ENCODE measurements at regions not wholly inside any gene's neighbourhood (a gene's known extent, or its start where the extent isn't known, plus 50 kb on each side); places are given as distances from the start of the nearest gene placed in this dataset.

DNA sequence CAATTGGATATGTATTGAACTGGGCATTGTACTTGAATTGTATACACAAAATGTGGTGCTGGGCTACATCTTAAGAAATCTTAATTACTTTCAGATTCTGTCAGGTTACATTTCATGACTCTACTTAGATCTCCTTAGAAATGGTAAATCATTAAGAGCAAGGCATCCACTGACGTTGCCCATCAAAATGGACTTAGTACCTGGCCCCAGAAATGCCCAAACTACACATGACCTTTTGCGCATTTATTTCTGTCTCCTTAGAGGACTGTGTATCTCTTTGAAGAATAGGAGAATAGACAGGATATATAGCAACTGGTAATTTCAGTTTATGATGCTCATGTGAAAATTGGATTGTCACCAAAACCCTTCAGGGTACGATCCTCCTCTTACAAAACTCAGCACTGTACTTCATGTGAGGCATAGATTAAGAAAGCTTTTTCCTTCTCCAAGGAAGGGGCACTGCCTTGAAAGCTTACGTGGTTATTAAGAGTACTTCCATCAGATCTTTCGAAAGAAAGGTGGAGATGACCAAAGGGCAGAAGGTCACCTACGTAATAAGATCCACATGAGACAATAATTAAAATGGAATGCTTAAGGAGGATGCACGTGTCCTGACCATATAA, 61.4 kb upstream of the BMP2 start:
- H3K4me3 ChIP-seq (ENCODE audit: low read length), result no peak overlapping the region
- no peaks in the 10 kb centered on the region for H3K9me3 ChIP-seq (ENCODE audit: low read length)
- H2AFZ ChIP-seq (ENCODE audit: low read depth, low read length), result no peak overlapping the region
- H3K36me3 ChIP-seq (ENCODE audit: insufficient read depth, low read length), result no peaks in the 10 kb centered on the region
- no peak overlapping the region for H3K27ac ChIP-seq (ENCODE audit: low read length)
- TF ChIP-seq SMC3 (conservative IDR thresholded peaks at IDR 0.05; ENCODE audit: poor library complexity) (no peak), RAD21 (conservative IDR thresholded peaks at IDR 0.05) (no peak), POLR2AphosphoS5 (IDR thresholded peaks at IDR 0.05) (no peak)
- TF ChIP-seq, protein P1, sequence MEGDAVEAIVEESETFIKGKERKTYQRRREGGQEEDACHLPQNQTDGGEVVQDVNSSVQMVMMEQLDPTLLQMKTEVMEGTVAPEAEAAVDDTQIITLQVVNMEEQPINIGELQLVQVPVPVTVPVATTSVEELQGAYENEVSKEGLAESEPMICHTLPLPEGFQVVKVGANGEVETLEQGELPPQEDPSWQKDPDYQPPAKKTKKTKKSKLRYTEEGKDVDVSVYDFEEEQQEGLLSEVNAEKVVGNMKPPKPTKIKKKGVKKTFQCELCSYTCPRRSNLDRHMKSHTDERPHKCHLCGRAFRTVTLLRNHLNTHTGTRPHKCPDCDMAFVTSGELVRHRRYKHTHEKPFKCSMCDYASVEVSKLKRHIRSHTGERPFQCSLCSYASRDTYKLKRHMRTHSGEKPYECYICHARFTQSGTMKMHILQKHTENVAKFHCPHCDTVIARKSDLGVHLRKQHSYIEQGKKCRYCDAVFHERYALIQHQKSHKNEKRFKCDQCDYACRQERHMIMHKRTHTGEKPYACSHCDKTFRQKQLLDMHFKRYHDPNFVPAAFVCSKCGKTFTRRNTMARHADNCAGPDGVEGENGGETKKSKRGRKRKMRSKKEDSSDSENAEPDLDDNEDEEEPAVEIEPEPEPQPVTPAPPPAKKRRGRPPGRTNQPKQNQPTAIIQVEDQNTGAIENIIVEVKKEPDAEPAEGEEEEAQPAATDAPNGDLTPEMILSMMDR (IDR thresholded peaks at IDR 0.05; ENCODE audit: poor library complexity, severe bottlenecking), result no peak
- H4K20me1 ChIP-seq (ENCODE audit: insufficient read depth), result no peaks in the 10 kb centered on the region
- no peak overlapping the region for H3K9ac ChIP-seq (ENCODE audit: low read length)
- no peaks in the 10 kb centered on the region for H3K79me2 ChIP-seq (replicated peaks; ENCODE audit: insufficient read depth, low read length)
- H3K9me2 ChIP-seq (ENCODE audit: insufficient read depth, low read length), result no peaks in the 10 kb centered on the region
- no peaks in the 10 kb centered on the region for H3F3A ChIP-seq (ENCODE audit: insufficient read depth, low read length, poor library complexity, severe bottlenecking)
- no peaks in the 10 kb centered on the region for H3K27me3 ChIP-seq (ENCODE audit: insufficient read depth, low read depth, low read length)
- no peak overlapping the region for H3K4me2 ChIP-seq (ENCODE audit: low read length)

DNA sequence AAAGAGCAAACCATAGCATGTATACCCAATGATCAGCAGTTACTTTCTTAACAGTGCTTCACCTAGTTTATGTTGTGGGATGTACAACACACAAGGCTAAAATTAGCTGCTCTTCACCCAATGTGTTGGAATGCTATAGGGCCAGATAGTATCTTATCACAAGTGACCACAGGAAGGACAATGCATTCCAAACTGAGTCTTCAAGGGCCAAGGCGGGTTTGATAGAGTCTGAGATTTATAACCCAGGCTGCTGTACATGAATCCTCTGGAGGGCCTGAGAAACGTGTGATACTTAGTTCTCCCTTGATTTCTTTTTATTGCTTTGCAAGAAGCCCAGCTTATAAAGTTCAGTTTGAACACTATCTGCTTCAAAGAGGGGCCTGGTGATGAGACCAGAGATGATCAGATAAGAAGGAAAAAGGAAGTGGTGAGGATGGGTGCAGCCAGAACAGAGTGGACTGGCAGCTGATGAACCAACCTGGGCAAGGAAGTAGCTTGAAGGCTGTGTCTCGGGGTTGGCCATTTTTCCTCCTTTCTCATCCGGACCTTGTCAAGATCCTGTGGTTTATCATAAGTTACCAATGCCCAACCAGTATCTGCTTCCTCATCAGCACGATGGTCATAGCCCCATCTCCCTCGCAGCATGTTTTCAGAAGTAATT, 62.2 kb upstream of the BMP2 start:
- H4K20me1 ChIP-seq (ENCODE audit: insufficient read depth), result no peaks in the 10 kb centered on the region
- TF ChIP-seq POLR2AphosphoS5 (IDR thresholded peaks at IDR 0.05) (no peak), EZH2 (IDR thresholded peaks at IDR 0.05; ENCODE audit: borderline replicate concordance, insufficient read depth, low read length, poor library complexity, severe bottlenecking) (no peak), EP300 (conservative IDR thresholded peaks at IDR 0.05; ENCODE audit: poor library complexity, severe bottlenecking) (no peak), SMC3 (conservative IDR thresholded peaks at IDR 0.05; ENCODE audit: poor library complexity) (no peak), TAF1 (IDR thresholded peaks at IDR 0.05; ENCODE audit: low read depth) (no peak), RAD21 (conservative IDR thresholded peaks at IDR 0.05) (no peak), MXI1 (conservative IDR thresholded peaks at IDR 0.05; ENCODE audit: poor library complexity, severe bottlenecking) (no peak)
- TF ChIP-seq, protein P2, sequence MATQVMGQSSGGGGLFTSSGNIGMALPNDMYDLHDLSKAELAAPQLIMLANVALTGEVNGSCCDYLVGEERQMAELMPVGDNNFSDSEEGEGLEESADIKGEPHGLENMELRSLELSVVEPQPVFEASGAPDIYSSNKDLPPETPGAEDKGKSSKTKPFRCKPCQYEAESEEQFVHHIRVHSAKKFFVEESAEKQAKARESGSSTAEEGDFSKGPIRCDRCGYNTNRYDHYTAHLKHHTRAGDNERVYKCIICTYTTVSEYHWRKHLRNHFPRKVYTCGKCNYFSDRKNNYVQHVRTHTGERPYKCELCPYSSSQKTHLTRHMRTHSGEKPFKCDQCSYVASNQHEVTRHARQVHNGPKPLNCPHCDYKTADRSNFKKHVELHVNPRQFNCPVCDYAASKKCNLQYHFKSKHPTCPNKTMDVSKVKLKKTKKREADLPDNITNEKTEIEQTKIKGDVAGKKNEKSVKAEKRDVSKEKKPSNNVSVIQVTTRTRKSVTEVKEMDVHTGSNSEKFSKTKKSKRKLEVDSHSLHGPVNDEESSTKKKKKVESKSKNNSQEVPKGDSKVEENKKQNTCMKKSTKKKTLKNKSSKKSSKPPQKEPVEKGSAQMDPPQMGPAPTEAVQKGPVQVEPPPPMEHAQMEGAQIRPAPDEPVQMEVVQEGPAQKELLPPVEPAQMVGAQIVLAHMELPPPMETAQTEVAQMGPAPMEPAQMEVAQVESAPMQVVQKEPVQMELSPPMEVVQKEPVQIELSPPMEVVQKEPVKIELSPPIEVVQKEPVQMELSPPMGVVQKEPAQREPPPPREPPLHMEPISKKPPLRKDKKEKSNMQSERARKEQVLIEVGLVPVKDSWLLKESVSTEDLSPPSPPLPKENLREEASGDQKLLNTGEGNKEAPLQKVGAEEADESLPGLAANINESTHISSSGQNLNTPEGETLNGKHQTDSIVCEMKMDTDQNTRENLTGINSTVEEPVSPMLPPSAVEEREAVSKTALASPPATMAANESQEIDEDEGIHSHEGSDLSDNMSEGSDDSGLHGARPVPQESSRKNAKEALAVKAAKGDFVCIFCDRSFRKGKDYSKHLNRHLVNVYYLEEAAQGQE (IDR thresholded peaks at IDR 0.05; ENCODE audit: borderline replicate concordance), result no peak
- TF ChIP-seq, protein P1 (IDR thresholded peaks at IDR 0.05; ENCODE audit: poor library complexity, severe bottlenecking), result no peak
- H3K9me3 ChIP-seq (ENCODE audit: low read length), result no peaks in the 10 kb centered on the region
- no peaks in the 10 kb centered on the region for H3F3A ChIP-seq (ENCODE audit: insufficient read depth, low read length, poor library complexity, severe bottlenecking)
- H3K27ac ChIP-seq (ENCODE audit: low read length), result no peak overlapping the region
- H3K79me2 ChIP-seq (replicated peaks; ENCODE audit: insufficient read depth, low read length), result no peaks in the 10 kb centered on the region
- no peaks in the 10 kb centered on the region for H3K9me2 ChIP-seq (ENCODE audit: insufficient read depth, low read length)
- no peak overlapping the region for H2AFZ ChIP-seq (ENCODE audit: low read depth, low read length)
- no peaks in the 10 kb centered on the region for H3K27me3 ChIP-seq (ENCODE audit: insufficient read depth, low read depth, low read length)
- no peak overlapping the region for H3K4me3 ChIP-seq (ENCODE audit: low read length)
- no peak overlapping the region for H3K9ac ChIP-seq (ENCODE audit: low read length)
- H3K36me3 ChIP-seq (ENCODE audit: insufficient read depth, low read length), result no peaks in the 10 kb centered on the region
- no peak overlapping the region for H3K4me2 ChIP-seq (ENCODE audit: low read length)
